Heart left ventricle (tissue), 13 donors: ENCODE measurements at regions not wholly inside any gene's neighbourhood (a gene's known extent, or its start where the extent isn't known, plus 50 kb on each side); places are given as distances from the start of the nearest gene placed in this dataset.

Source experiments
- CTCF ChIP-seq, 12 donors: fragments of 200-600 bp; sonication (generic) in 4 of 12; IDR thresholded peaks; one replicate each; pipeline versions ENCODE4 v1.5.0 to v1.8.0; 2018 to 2022; ENCODE audit warnings: antibody characterized with exemption in 12 of 12, mild to moderate bottlenecking in 5 of 12
- POLR2A ChIP-seq, 2 donors: fragments of 450-650 bp; IDR thresholded peaks; one replicate each; pipeline ENCODE4 v1.6.1; 2017; ENCODE audit warnings: antibody characterized with exemption in 2 of 2, mild to moderate bottlenecking in 2 of 2, moderate library complexity in 2 of 2
- donor health status: ischemic (EF 13 %, LVEDD 7.1; RV severe dilation, severe dysfunction).
- donor health status: DM: no; HTN: yes; CAD: no.
- donor health status: DM: no; HTN: no; CAD: no.
- donor health status: ischemic (EF 25% LVEDD 6.9; RV normal size, moderate dysfunction).
- donor health status: ischemic (EF 25% LVEDD 5.7; RV mildly dilated, moderate dysfunction).
- donor health status: ischemic (EF 35%, LVEDD 5.7; RV mildly dilated, moderate dysfunction).
- donor health status: nonischemic (EF 11% LVEDD 7.7; RV severe dilation, severe dysfunction).
- donor health status: DM: yes; HTN: yes; CAD: no.
- donor health status: PGD.
- donor health status: ischemic (EF 29% LVEDD 5.4; RV normal size, mild dysfunction).
- donor health status: nonischemic (EF 23%, LVEDD 6.1; RV moderate dilation, normal function).

GRCh38 chr14:76267322-76268046 is 108.5 kb upstream of the ESRRB start:
- TF ChIP-seq POLR2A (IDR thresholded peaks at IDR 0.05) (no peak), CTCF (IDR thresholded peaks at IDR 0.05) (peak in 3 of 12 donors; percentile 5 to 12 (median 6))
